A673 (cell line): ENCODE measurements at regions not wholly inside any gene's neighbourhood (a gene's known extent, or its start where the extent isn't known, plus 50 kb on each side); places are given as distances from the start of the nearest gene placed in this dataset.

ENCODE experiments used
- EZH2 ChIP-seq: fragments of 200-600 bp; sonication (generic); IDR thresholded peaks from 2 replicates; pipeline ENCODE4 v1.6.1; 2017; ENCODE audit warnings: borderline replicate concordance, low read depth, mild to moderate bottlenecking, mixed read lengths, antibody characterized with exemption, low read length; ENCODE audit not compliant: poor library complexity, severe bottlenecking
- TF ChIP-seq, protein P1 (sequence below): fragments of 300-800, 200-600 bp; sonication (generic); conservative IDR thresholded peaks from 2 replicates; pipeline ENCODE4 v1.5.1; 2017; ENCODE audit warnings: low read depth, mild to moderate bottlenecking, antibody characterized with exemption, low read length, moderate library complexity, mixed read lengths

DNA sequence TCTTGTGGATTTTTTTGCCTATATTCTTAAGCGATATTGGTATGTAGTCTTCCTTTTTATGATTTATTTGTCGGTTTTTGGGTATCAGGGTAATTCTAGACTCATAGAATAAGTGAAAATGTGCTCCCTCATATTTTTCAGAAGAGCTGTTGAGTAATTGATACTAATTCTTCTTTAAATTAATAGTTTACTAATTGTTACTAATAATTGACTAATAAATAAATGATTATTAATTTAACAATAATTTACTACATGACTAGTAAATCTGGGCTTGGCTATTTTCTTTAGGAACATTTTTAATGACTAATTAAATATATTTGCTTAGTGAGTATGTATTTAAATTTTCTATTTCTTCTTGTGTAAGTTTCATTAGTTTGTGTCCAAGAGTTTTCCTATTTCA lies 325.0 kb downstream of the ADCYAP1 start:
- TF ChIP-seq, protein P1, sequence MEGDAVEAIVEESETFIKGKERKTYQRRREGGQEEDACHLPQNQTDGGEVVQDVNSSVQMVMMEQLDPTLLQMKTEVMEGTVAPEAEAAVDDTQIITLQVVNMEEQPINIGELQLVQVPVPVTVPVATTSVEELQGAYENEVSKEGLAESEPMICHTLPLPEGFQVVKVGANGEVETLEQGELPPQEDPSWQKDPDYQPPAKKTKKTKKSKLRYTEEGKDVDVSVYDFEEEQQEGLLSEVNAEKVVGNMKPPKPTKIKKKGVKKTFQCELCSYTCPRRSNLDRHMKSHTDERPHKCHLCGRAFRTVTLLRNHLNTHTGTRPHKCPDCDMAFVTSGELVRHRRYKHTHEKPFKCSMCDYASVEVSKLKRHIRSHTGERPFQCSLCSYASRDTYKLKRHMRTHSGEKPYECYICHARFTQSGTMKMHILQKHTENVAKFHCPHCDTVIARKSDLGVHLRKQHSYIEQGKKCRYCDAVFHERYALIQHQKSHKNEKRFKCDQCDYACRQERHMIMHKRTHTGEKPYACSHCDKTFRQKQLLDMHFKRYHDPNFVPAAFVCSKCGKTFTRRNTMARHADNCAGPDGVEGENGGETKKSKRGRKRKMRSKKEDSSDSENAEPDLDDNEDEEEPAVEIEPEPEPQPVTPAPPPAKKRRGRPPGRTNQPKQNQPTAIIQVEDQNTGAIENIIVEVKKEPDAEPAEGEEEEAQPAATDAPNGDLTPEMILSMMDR, result no peak
- TF ChIP-seq EZH2, result no peak
